Right lobe of liver (tissue), 6 donors: ENCODE measurements at regions not wholly inside any gene's neighbourhood (a gene's known extent, or its start where the extent isn't known, plus 50 kb on each side); places are given as distances from the start of the nearest gene placed in this dataset.

Source experiments
- ATAC-seq, 4 donors: fragments of 200-7000 bp; cut with Tn5 transposase; one replicate each; pipeline ENCODE4 v1.9.1; 2020; ENCODE audit warnings: mild to moderate bottlenecking in 4 of 4, moderate library complexity in 4 of 4
- DNase-seq, 3 donors: peaks; one replicate each; pipeline ENCODE4 v3.0.0-alpha.2; 2020
- H3K27ac ChIP-seq, 3 donors: fragments of 200-600 bp; one replicate each; pipeline ENCODE4 v1.8.0; 2022
- H3K27me3 ChIP-seq, 2 donors: fragments of 200-600 bp; one replicate each; pipeline ENCODE4 v1.8.0; 2022
- H3K36me3 ChIP-seq, 4 donors: fragments of 200-600 bp; sonication (generic) in 1 of 4; one replicate each; pipeline versions ENCODE4 v1.5.1 to v1.8.0; 2017 to 2022; ENCODE audit warnings: control low read depth in 1 of 4
- H3K4me1 ChIP-seq, 4 donors: fragments of 200-600 bp; sonication (generic) in 1 of 4; one replicate each; pipeline versions ENCODE4 v1.5.1 to v1.8.0; 2017 to 2022; ENCODE audit warnings: control low read depth in 1 of 4
- H3K4me3 ChIP-seq, 3 donors: fragments of 200-600 bp; one replicate each; pipeline ENCODE4 v1.8.0; 2022
- H3K9me3 ChIP-seq, 4 donors: fragments of 200-600 bp; sonication (generic) in 1 of 4; one replicate each; pipeline versions ENCODE4 v1.5.1 to v1.8.0; 2017 to 2022; ENCODE audit warnings: control low read depth in 1 of 4
- POLR2A ChIP-seq: fragments of 450-650 bp; IDR thresholded peaks from one replicate; pipeline ENCODE4 v1.6.1; 2017; ENCODE audit warnings: antibody characterized with exemption, mild to moderate bottlenecking
- WGBS: methylation state at CpG from one replicate; pipeline ENCODE4 v1.1.6; 2018; ENCODE audit warnings: low coverage, low lambda C conversion rate; ENCODE audit not compliant: insufficient coverage; ENCODE audit errors: missing lambda C conversion rate; 5-methylcytosine and 5-hydroxymethylcytosine counted together
- intact Hi-C, 2 donors: fragments of 100-400 bp; cut with DNase I; formaldehyde crosslinking; loops; one replicate each; pipeline versions ENCODE4 v1.11.2 to v1.14.1; 2022
- TF ChIP-seq, protein P1 (sequence below), 4 donors: fragments of 200-600 bp in 3 of 4; fragments of 450-650 bp in 1 of 4; IDR thresholded peaks; one replicate each; pipeline versions ENCODE4 v1.5.1 to v1.8.0; 2016 to 2022; ENCODE audit warnings: antibody characterized with exemption in 4 of 4, mild to moderate bottlenecking in 2 of 4
- donor health status: DM: no; HTN: yes; CAD: no.
- donor health status: DM: no; HTN: no; CAD: no.
- donor health status: DM: no; HTN: no; CAD: no.
- donor health status: DM: no; HTN: yes; CAD: no.
- donor health status: DM: no; HTN: yes; CAD: no.

DNA sequence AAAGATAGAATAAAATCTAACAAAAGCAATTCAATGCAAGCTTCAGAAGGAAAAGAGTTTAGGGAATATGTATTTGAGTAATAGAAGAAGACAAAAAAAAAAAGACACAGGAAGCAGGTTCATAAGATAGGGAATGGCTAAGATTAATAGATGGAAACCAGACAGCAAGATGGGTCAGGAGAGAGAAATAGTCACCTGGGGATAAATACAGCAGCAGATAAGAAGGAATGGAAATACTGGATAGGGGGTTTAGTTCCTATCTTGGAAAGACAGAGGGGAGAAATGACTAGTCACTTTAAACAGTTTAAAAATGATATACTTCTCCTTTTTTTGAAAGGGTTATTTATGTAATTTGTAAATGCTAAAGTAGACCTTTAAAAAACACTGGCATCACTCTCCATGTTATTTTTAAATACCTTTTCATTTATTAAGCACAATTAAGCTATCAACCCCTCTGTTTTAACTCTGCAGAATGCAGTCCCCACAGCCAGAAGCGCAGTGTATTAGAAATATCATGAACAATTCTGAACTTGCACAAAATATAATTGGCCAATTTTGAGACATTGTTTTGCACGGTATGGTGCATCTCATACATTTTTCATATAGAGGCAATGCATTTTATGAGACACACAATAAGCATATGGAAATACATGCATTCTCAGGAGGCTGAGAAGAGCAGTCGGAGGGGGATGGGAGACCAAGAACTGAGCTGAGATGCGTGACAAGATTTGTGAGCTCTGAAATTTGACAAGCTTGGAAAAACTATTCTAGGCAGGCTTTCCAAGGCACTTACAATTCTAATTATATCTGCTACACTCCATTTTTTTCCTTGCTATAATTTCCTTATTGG is 303.4 kb upstream of the PRICKLE1 start:
- DNase-seq (no peak), ATAC-seq (no peak)
- Histone ChIP-seq H3K4me3 (no peak overlapping the region), H3K9me3 (no peaks in the 10 kb centered on the region), H3K27ac (no peak overlapping the region), H3K4me1 (no peaks in the 10 kb centered on the region), H3K36me3 (no peaks in the 10 kb centered on the region), H3K27me3 (no peaks in the 10 kb centered on the region)
- intact Hi-C loops, result no loop called here
- TF ChIP-seq, protein P1, sequence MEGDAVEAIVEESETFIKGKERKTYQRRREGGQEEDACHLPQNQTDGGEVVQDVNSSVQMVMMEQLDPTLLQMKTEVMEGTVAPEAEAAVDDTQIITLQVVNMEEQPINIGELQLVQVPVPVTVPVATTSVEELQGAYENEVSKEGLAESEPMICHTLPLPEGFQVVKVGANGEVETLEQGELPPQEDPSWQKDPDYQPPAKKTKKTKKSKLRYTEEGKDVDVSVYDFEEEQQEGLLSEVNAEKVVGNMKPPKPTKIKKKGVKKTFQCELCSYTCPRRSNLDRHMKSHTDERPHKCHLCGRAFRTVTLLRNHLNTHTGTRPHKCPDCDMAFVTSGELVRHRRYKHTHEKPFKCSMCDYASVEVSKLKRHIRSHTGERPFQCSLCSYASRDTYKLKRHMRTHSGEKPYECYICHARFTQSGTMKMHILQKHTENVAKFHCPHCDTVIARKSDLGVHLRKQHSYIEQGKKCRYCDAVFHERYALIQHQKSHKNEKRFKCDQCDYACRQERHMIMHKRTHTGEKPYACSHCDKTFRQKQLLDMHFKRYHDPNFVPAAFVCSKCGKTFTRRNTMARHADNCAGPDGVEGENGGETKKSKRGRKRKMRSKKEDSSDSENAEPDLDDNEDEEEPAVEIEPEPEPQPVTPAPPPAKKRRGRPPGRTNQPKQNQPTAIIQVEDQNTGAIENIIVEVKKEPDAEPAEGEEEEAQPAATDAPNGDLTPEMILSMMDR (IDR thresholded peaks at IDR 0.05), result no peak
- no peak for TF ChIP-seq POLR2A
- 38% methylated on average over 4 of the region's 4 CpGs for WGBS

DNA sequence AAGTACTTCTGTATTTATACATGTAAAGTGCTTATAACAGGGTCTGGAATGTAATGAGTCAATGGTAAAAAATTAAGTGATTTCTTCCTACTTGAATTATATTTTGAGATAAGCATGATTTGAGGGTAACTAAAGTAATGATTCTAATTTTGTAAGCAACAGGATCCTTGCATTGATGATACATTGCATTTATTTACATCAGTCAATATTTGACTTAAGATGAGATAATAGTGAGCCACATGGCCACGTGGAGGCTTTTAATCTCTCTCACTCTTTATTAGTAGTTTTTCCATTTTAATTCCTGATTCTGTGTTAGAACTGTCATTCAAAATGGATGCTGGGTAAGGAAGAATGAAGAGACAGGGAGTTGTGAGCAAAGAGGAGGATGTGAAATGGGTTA is 298.1 kb upstream of the PRICKLE1 start:
- no peak overlapping the region for H3K4me3 ChIP-seq
- H3K27ac ChIP-seq, result no peak overlapping the region
- H3K4me1 ChIP-seq, result no peaks in the 10 kb centered on the region
- DNase-seq (no peak), ATAC-seq (no peak)
- intact Hi-C loops, result no loop called here
- no peak for TF ChIP-seq POLR2A
- TF ChIP-seq, protein P1 (IDR thresholded peaks at IDR 0.05), result no peak
- no peaks in the 10 kb centered on the region for H3K27me3 ChIP-seq
- no peaks in the 10 kb centered on the region for H3K36me3 ChIP-seq
- no peaks in the 10 kb centered on the region for H3K9me3 ChIP-seq
- 10% methylated on average over 1 of the region's 1 CpG for WGBS

DNA sequence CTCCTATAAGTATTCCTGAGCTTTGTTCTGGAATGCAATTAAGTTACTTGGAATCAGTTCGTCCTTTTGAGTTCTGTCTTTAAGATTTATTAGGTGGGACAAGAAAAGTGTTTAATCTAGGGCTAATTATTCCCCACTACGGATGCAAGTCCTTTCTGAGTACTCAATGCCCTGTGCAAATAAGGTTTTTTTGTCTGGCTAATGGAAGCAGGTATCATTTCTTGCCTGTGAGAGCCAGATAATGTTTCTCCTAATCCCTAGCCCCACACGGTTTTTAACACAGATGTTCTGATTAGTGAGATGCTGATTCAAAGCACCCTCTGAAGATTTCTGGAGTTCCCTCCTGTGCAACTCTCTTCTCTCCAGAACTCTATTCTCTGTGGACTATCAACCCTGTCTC is 296.6 kb upstream of the PRICKLE1 start:
- WGBS, result 21% methylated on average over 3 of the region's 3 CpGs
- Histone ChIP-seq H3K4me1 (no peaks in the 10 kb centered on the region), H3K36me3 (no peaks in the 10 kb centered on the region), H3K27me3 (no peaks in the 10 kb centered on the region), H3K27ac (no peak overlapping the region), H3K4me3 (no peak overlapping the region), H3K9me3 (no peaks in the 10 kb centered on the region)
- ATAC-seq, result no peak
- intact Hi-C loops, result no loop called here
- DNase-seq, result no peak
- no peak for TF ChIP-seq POLR2A
- TF ChIP-seq, protein P1 (IDR thresholded peaks at IDR 0.05), result no peak

- ATAC-seq (no peak), DNase-seq (no peak)
- no peak overlapping the region for H3K27ac ChIP-seq
- 77% methylated on average over 2 of the region's 2 CpGs for WGBS
- H3K36me3 ChIP-seq, result no peaks in the 10 kb centered on the region
- H3K4me1 ChIP-seq, result no peaks in the 10 kb centered on the region
- H3K27me3 ChIP-seq, result no peaks in the 10 kb centered on the region
- intact Hi-C loops, result no loop called here
- H3K9me3 ChIP-seq, result no peaks in the 10 kb centered on the region
- TF ChIP-seq POLR2A, result no peak
- TF ChIP-seq, protein P1 (IDR thresholded peaks at IDR 0.05), result no peak
- H3K4me3 ChIP-seq, result no peak overlapping the region
Measured at GRCh38 chr12:42885677-42886076, 296.1 kb upstream of the PRICKLE1 start.
